Fibroblast of lung (primary cell): ENCODE measurements at regions not wholly inside any gene's neighbourhood (a gene's known extent, or its start where the extent isn't known, plus 50 kb on each side); places are given as distances from the start of the nearest gene placed in this dataset.

Experiments used
- CTCF ChIP-seq, 2 donors: IDR thresholded peaks in 1 of 2; conservative IDR thresholded peaks in 1 of 2; 1 replicate in 1 of 2; 2 replicates in 1 of 2; pipeline ENCODE4 v1.5.1; 2011 to 2012; ENCODE audit warnings: low read length in 2 of 2, control low read depth in 1 of 2, inconsistent platforms in 1 of 2, low read depth in 1 of 2, mild to moderate bottlenecking in 1 of 2
- EZH2 ChIP-seq: IDR thresholded peaks from 2 replicates; pipeline ENCODE4 v1.5.1; 2012; ENCODE audit warnings: low read length, control low read depth, mild to moderate bottlenecking; ENCODE audit errors: missing control alignments

- TF ChIP-seq CTCF (conservative IDR thresholded peaks at IDR 0.05 in 1 of 2, IDR thresholded peaks at IDR 0.05 in 1 of 2; ENCODE audit: low read depth in 1 of 2, low read length in 2 of 2) (no peak), EZH2 (no peak)
These were observed 111.6 kb upstream of the NPAS2 start for GRCh38 chr2:100708333-100708732.
